GM12878 (cell line): ENCODE measurements at regions not wholly inside any gene's neighbourhood (a gene's known extent, or its start where the extent isn't known, plus 50 kb on each side); places are given as distances from the start of the nearest gene placed in this dataset.

Experiments used
- ATAC-seq: fragments of 200-7000 bp; cut with Tn5 transposase; 3 replicates; pipeline ENCODE4 v1.9.1; 2020; ENCODE audit warnings: mild to moderate bottlenecking, moderate library complexity
- BruUV-seq: library from RNA; stranded (reverse); fragments of 400-500 nt; replicated peaks from 2 replicates; lab custom pipeline; 2021; lab: Mats Ljungman, UMichigan
- CTCF ChIA-PET: fragments of 300-600 bp; sonication (Branson Sonifier 250); formaldehyde crosslinking; extraction: SDS; loops from one replicate; lab custom pipeline; 2021; ENCODE audit warnings: inconsistent platforms; lab: Yijun Ruan, JAX
- POLR2A ChIA-PET: fragments of 350-600 bp; formaldehyde crosslinking; extraction: SDS; loops from one replicate; lab custom pipeline; 2021; ENCODE audit warnings: inconsistent platforms; lab: Charles Lee
- RAD21 ChIA-PET: fragments of 300-600 bp; sonication (Branson Sonifier 250); formaldehyde crosslinking; loops from one replicate; lab custom pipeline; 2023; ENCODE audit warnings: antibody characterized with exemption; ENCODE audit not compliant: unreplicated experiment; lab: Charles Lee
- SMC1A ChIA-PET: fragments of 300-600 bp; sonication (Branson Sonifier 250); formaldehyde crosslinking; loops from one replicate; lab custom pipeline; 2023; ENCODE audit not compliant: unreplicated experiment, uncharacterized antibody; lab: Charles Lee
- DNase-seq: peaks from one replicate; pipeline ENCODE4 v3.0.0-alpha.2; 2011; ENCODE audit warnings: low read depth, low spot score
- FAIRE-seq: peaks from 3 replicates; lab custom pipeline; 2011; peaks lifted over from hg19 to GRCh38; lab: Jason Lieb, UNC
- H2AFZ ChIP-seq: 2 replicates; pipeline ENCODE4 v1.6.0; 2011; ENCODE audit warnings: low read depth, low read length, control low read depth; ENCODE audit not compliant: control insufficient read depth
- H3K27ac ChIP-seq: 2 replicates; pipeline ENCODE4 v1.5.1; 2011; ENCODE audit warnings: control low read depth; ENCODE audit not compliant: control insufficient read depth, insufficient read depth
- H3K27me3 ChIP-seq, 2 experiments: replicated peaks in 1 of 2; 2 replicates each; pipeline versions ENCODE4 v1.6.0 to v1.6.1; 2011; ENCODE audit warnings: low read length in 1 of 2; ENCODE audit not compliant: control insufficient read depth in 2 of 2, insufficient read depth in 2 of 2
- H3K36me3 ChIP-seq, 2 experiments: 2 replicates each; pipeline ENCODE4 v1.5.1; 2011; ENCODE audit warnings: low read length in 1 of 2; ENCODE audit not compliant: control insufficient read depth in 2 of 2, insufficient read depth in 2 of 2
- H3K4me1 ChIP-seq: 2 replicates; pipeline ENCODE4 v1.6.1; 2011; ENCODE audit warnings: mild to moderate bottlenecking, low read length, moderate library complexity, mixed read lengths; ENCODE audit not compliant: control insufficient read depth, insufficient read depth
- H3K4me2 ChIP-seq: 2 replicates; pipeline ENCODE4 v1.6.0; 2011; ENCODE audit warnings: control low read depth; ENCODE audit not compliant: control insufficient read depth, insufficient read depth
- H3K4me3 ChIP-seq: fragments of 200-600 bp; sonication (generic); 2 replicates; pipeline ENCODE4 v1.5.1; 2016
- H3K79me2 ChIP-seq: 2 replicates; pipeline ENCODE4 v1.6.0; 2011; ENCODE audit warnings: low read length; ENCODE audit not compliant: control insufficient read depth, insufficient read depth
- H3K9ac ChIP-seq: 2 replicates; pipeline ENCODE4 v1.8.0; 2011; ENCODE audit warnings: low read length, control low read depth, mixed read lengths; ENCODE audit not compliant: control insufficient read depth, insufficient read depth
- H3K9me3 ChIP-seq: replicated peaks from 3 replicates; pipeline ENCODE4 v1.5.1; 2011; ENCODE audit warnings: mild to moderate bottlenecking, low read length; ENCODE audit not compliant: control insufficient read depth, insufficient read depth
- H4K20me1 ChIP-seq: 2 replicates; pipeline ENCODE4 v1.6.0; 2011; ENCODE audit not compliant: control insufficient read depth, insufficient read depth
- CEBPB ChIP-seq, 2 experiments: fragments of 150-350 bp in 1 of 2; IDR thresholded peaks; 2 replicates each; pipeline ENCODE4 v1.6.1; 2012 to 2014; ENCODE audit warnings: low read depth in 2 of 2, low read length in 2 of 2, borderline replicate concordance in 1 of 2, inconsistent platforms in 1 of 2
- DPF2 ChIP-seq: fragments of 450-650 bp; IDR thresholded peaks from 2 replicates; pipeline ENCODE4 v1.6.1; 2017; ENCODE audit warnings: mild to moderate bottlenecking
- RELB ChIP-seq: fragments of 450-650 bp; IDR thresholded peaks from 2 replicates; pipeline ENCODE4 v1.6.1; 2017; ENCODE audit warnings: low read depth, mild to moderate bottlenecking, moderate library complexity
- ZNF217 ChIP-seq: fragments of 450-650 bp; IDR thresholded peaks from 2 replicates; pipeline ENCODE4 v1.6.1; 2017; ENCODE audit warnings: antibody characterized with exemption, mild to moderate bottlenecking
- WGBS: methylation state at CpG from one replicate; pipeline ENCODE4 v1.1.6; 2016; ENCODE audit warnings: low lambda C conversion rate; ENCODE audit not compliant: insufficient replicate concordance, insufficient coverage; ENCODE audit errors: missing lambda C conversion rate; 5-methylcytosine and 5-hydroxymethylcytosine counted together
- in situ Hi-C: fragments of 300-500 bp; cut with MboI; formaldehyde crosslinking; loops from 9 replicates; pipeline ENCODE4 v1.14.3; 2018; ENCODE audit warnings: mixed read lengths
- intact Hi-C: fragments of 100-400 bp; cut with micrococcal nuclease; formaldehyde crosslinking; loops from one replicate; pipeline ENCODE4 v1.14.2; 2022; ENCODE audit not compliant: unreplicated experiment

- WGBS, result 21% methylated on average over 5 of the region's 5 CpGs
- peaks cover 6% of the 10 kb centered on the region; the same call in 2 of the 3 replicates for H3K9me3 ChIP-seq
- intact Hi-C loops, result no loop called here
- H2AFZ ChIP-seq, result no peak overlapping the region
- ChIA-PET POLR2A (no interaction called here), RAD21 (no interaction called here), CTCF (interaction anchor here (2.5 kb wide), 1 partner anchor 10 kb away, joined by 8 read pairs; no protein-coding TSS in a partner anchor), SMC1A (interaction anchor here (1.5 kb wide), 1 partner anchor 29 kb away, joined by 4 read pairs; no protein-coding TSS in a partner anchor)
- no peaks in the 10 kb centered on the region for H3K36me3 ChIP-seq
- TF ChIP-seq DPF2 (no peak), CEBPB (IDR thresholded peaks at IDR 0.05; ENCODE audit: borderline replicate concordance in 1 of 2, low read depth in 2 of 2, low read length in 2 of 2) (no peak), RELB (no peak), ZNF217 (no peak)
- no peak for ATAC-seq
- no peaks in the 10 kb centered on the region for H3K79me2 ChIP-seq
- H3K9ac ChIP-seq, result no peak overlapping the region
- H3K4me3 ChIP-seq, result no peak overlapping the region
- no peak for DNase-seq
- no peak for FAIRE-seq
- H3K4me2 ChIP-seq, result no peak overlapping the region
- H3K27ac ChIP-seq, result no peak overlapping the region
- no TSS peak for BruUV-seq
- in situ Hi-C loops, result no loop called here
- H3K4me1 ChIP-seq, result peaks cover 4% of the 10 kb centered on the region; the same call in 1 of the 2 replicates
- no peaks in the 10 kb centered on the region for H3K27me3 ChIP-seq
- no peaks in the 10 kb centered on the region for H4K20me1 ChIP-seq
Measured at GRCh38 chr1:31514117-31514516, 62.2 kb upstream of the TINAGL1 start.
